PC-3 (cell line): ENCODE measurements at regions not wholly inside any gene's neighbourhood (a gene's known extent, or its start where the extent isn't known, plus 50 kb on each side); places are given as distances from the start of the nearest gene placed in this dataset. TPM values are rescaled to one million over a fixed set of nuclear protein-coding genes. Genes with fewer than 3 reads are reported as not detected.
A peak's percentile ranks its signal among the peaks of the same experiment; 100 is the strongest.

Source experiments
- ATAC-seq: fragments of 200-7000 bp; cut with Tn5 transposase; 2 replicates; pipeline ENCODE4 v1.9.1; 2020; ENCODE audit warnings: mild to moderate bottlenecking, moderate library complexity
- BruUV-seq: library from RNA; stranded (reverse); fragments of 400-500 nt; replicated peaks from 2 replicates; lab custom pipeline; 2021; lab: Mats Ljungman, UMichigan
- CTCF ChIA-PET: fragments of 300-600 bp; sonication (Branson Sonifier 250); formaldehyde crosslinking; loops from one replicate; lab custom pipeline; 2022; ENCODE audit warnings: antibody characterized with exemption; lab: Charles Lee
- POLR2A ChIA-PET: fragments of 300-600 bp; sonication (Branson Sonifier 250); formaldehyde crosslinking; loops from one replicate; lab custom pipeline; 2022; ENCODE audit warnings: antibody characterized with exemption; ENCODE audit not compliant: unreplicated experiment; lab: Charles Lee
- DNase-seq: peaks from one replicate; pipeline ENCODE4 v3.0.0-alpha.2; 2015
- H2AFZ ChIP-seq: fragments of 300-600 bp; sonication (generic); 2 replicates; pipeline ENCODE4 v1.6.0; 2016; ENCODE audit warnings: antibody characterized with exemption, low read length
- H3F3A ChIP-seq: fragments of 300-600 bp; sonication (generic); one replicate; pipeline ENCODE4 v1.6.0; 2017; ENCODE audit warnings: antibody characterized with exemption, low read length, control low read depth, mild to moderate bottlenecking; ENCODE audit not compliant: unreplicated experiment
- H3K27ac ChIP-seq: fragments of 300-600 bp; sonication (generic); 2 replicates; pipeline ENCODE4 v1.5.1; 2016; ENCODE audit warnings: mild to moderate bottlenecking, low read length
- H3K27me3 ChIP-seq: fragments of 300-600 bp; sonication (generic); 2 replicates; pipeline ENCODE4 v1.6.1; 2016; ENCODE audit warnings: low read length, mixed read lengths
- H3K36me3 ChIP-seq: fragments of 300-600 bp; sonication (generic); 2 replicates; pipeline ENCODE4 v1.6.1; 2016; ENCODE audit warnings: low read depth, mixed run types, low read length, mixed read lengths
- H3K4me1 ChIP-seq: fragments of 300-600 bp; sonication (generic); 2 replicates; pipeline ENCODE4 v1.5.1; 2016; ENCODE audit warnings: low read length; ENCODE audit not compliant: insufficient read depth
- H3K4me2 ChIP-seq: fragments of 300-600 bp; sonication (generic); 2 replicates; pipeline ENCODE4 v1.6.0; 2016; ENCODE audit warnings: low read length
- H3K4me3 ChIP-seq: fragments of 300-600 bp; sonication (generic); 2 replicates; pipeline ENCODE4 v1.5.1; 2016; ENCODE audit warnings: mild to moderate bottlenecking, low read length, mixed read lengths
- H3K79me2 ChIP-seq: fragments of 300-600 bp; sonication (generic); 2 replicates; pipeline ENCODE4 v1.6.1; 2017; ENCODE audit warnings: low read length, mixed read lengths
- H3K9ac ChIP-seq: fragments of 300-600 bp; sonication (generic); 2 replicates; pipeline ENCODE4 v1.6.0; 2016; ENCODE audit warnings: mild to moderate bottlenecking, low read length
- H3K9me2 ChIP-seq: fragments of 300-600 bp; sonication (generic); replicated peaks from 2 replicates; pipeline ENCODE4 v1.6.1; 2016; ENCODE audit warnings: mixed run types, low read length, mixed read lengths
- H3K9me3 ChIP-seq: fragments of 300-600 bp; sonication (generic); 2 replicates; pipeline ENCODE4 v1.6.1; 2016; ENCODE audit warnings: low read length, mixed read lengths
- H4K20me1 ChIP-seq: fragments of 300-600 bp; sonication (generic); 2 replicates; pipeline ENCODE4 v1.6.1; 2016; ENCODE audit warnings: low read length, mixed read lengths
- EZH2 ChIP-seq: fragments of 300-600 bp; sonication (generic); IDR thresholded peaks from one replicate; pipeline ENCODE4 v1.6.1; 2017; ENCODE audit warnings: antibody characterized with exemption, mild to moderate bottlenecking, low read length; ENCODE audit not compliant: unreplicated experiment
- EZH2phosphoT487 ChIP-seq: fragments of 300-600 bp; sonication (generic); IDR thresholded peaks from 2 replicates; pipeline ENCODE4 v1.6.1; 2018; ENCODE audit warnings: mild to moderate bottlenecking, antibody characterized with exemption, low read length, borderline replicate concordance
- intact Hi-C: fragments of 100-400 bp; cut with micrococcal nuclease; formaldehyde crosslinking; loops from 2 replicates; pipeline ENCODE4 v1.9.0; 2023
- microRNA-seq: library from miRNA; unstranded; fragments of <30 nt; microRNA quantifications from one replicate; pipeline ENCODE4 v1.1.0, GENCODE V29; 2020; ENCODE audit not compliant: unreplicated experiment
- TF ChIP-seq, protein P1 (sequence below): fragments of 300-600 bp; sonication (generic); conservative IDR thresholded peaks from 2 replicates; pipeline ENCODE4 v1.5.1; 2017; ENCODE audit warnings: antibody characterized with exemption, low read depth, mild to moderate bottlenecking, low read length

- H3K9me3 ChIP-seq = no peaks in the 10 kb centered on the region
- no peak overlapping the region for H2AFZ ChIP-seq
- H3K36me3 ChIP-seq = no peaks in the 10 kb centered on the region
- H3K9ac ChIP-seq = no peak overlapping the region
- H3K4me2 ChIP-seq = no peak overlapping the region
- H3K9me2 ChIP-seq = no peaks in the 10 kb centered on the region
- ATAC-seq (no peak), DNase-seq (peak; percentile 29)
- TF ChIP-seq, protein P1, sequence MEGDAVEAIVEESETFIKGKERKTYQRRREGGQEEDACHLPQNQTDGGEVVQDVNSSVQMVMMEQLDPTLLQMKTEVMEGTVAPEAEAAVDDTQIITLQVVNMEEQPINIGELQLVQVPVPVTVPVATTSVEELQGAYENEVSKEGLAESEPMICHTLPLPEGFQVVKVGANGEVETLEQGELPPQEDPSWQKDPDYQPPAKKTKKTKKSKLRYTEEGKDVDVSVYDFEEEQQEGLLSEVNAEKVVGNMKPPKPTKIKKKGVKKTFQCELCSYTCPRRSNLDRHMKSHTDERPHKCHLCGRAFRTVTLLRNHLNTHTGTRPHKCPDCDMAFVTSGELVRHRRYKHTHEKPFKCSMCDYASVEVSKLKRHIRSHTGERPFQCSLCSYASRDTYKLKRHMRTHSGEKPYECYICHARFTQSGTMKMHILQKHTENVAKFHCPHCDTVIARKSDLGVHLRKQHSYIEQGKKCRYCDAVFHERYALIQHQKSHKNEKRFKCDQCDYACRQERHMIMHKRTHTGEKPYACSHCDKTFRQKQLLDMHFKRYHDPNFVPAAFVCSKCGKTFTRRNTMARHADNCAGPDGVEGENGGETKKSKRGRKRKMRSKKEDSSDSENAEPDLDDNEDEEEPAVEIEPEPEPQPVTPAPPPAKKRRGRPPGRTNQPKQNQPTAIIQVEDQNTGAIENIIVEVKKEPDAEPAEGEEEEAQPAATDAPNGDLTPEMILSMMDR = no peak
- TF ChIP-seq EZH2 = no peak
- no peak for TF ChIP-seq EZH2phosphoT487
- no peaks in the 10 kb centered on the region for H4K20me1 ChIP-seq
- ChIA-PET POLR2A (no interaction called here), CTCF (no interaction called here)
- H3K27me3 ChIP-seq = no peaks in the 10 kb centered on the region
- no peaks in the 10 kb centered on the region for H3F3A ChIP-seq
- no TSS peak for BruUV-seq
- no peaks in the 10 kb centered on the region for H3K4me1 ChIP-seq
- no peak overlapping the region for H3K4me3 ChIP-seq
- intact Hi-C loops = no loop called here
- H3K27ac ChIP-seq = no peak overlapping the region
- no peaks in the 10 kb centered on the region for H3K79me2 ChIP-seq
These were observed 54.0 kb upstream of the UMPS start for GRCh38 chr3:124676236-124676635.

DNA sequence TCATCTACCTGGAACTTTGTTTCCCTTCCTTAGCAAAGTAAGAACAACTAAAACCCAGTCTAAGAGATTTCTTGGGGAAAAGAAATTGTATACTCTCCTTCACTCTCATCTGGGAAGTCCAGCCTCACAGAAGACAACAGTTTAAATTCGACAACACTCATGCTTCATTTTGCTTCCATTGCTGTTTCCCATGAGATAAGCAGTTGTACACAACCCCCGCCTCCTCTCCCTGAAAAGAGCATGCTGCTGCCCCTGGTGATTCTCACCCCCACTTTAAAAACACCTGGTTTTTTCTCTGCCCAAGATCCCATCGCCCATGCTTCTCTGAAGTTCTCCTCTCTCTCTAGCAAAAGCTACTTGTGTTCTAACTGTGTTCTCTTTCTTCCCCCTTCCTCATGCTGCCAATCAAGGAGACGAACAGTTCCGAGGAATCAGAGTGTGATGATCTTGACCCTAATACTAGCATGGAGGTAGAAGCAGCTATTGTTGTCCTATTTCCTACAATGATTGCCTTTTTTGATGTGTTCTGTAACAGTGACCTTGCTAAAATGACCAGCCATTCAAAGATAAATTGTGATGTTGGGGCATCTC is 51.1 kb upstream of the UMPS start:
- CTCF ChIA-PET = no interaction called here
- no TSS peak for BruUV-seq

More for the DNA sequence above, 51.1 kb upstream of the UMPS start:
- Histone ChIP-seq H3K4me3 (no peak overlapping the region), H3K27ac (no peak overlapping the region), H3F3A (no peaks in the 10 kb centered on the region), H3K9me3 (no peaks in the 10 kb centered on the region), H3K27me3 (no peaks in the 10 kb centered on the region), H2AFZ (no peak overlapping the region), H3K9ac (no peak overlapping the region), H3K4me1 (no peaks in the 10 kb centered on the region), H3K36me3 (no peaks in the 10 kb centered on the region), H3K9me2 (no peaks in the 10 kb centered on the region), H3K4me2 (no peak overlapping the region), H4K20me1 (no peaks in the 10 kb centered on the region), H3K79me2 (no peaks in the 10 kb centered on the region)
- POLR2A ChIA-PET = no interaction called here
- TF ChIP-seq, protein P1 = no peak
- TF ChIP-seq EZH2 (no peak), EZH2phosphoT487 (no peak)
- no peak for ATAC-seq
- intact Hi-C loops = no loop called here
- DNase-seq = no peak

Small RNA genes in the stretch of these regions (microRNA-seq; reads per million reads assigned to microRNA genes)
- gene MIR5002 (not detected), gene MIR6083 (not detected)
